Endothelial cell of umbilical vein (primary cell): ENCODE measurements at regions not wholly inside any gene's neighbourhood (a gene's known extent, or its start where the extent isn't known, plus 50 kb on each side); places are given as distances from the start of the nearest gene placed in this dataset.

Experiments used
- BruUV-seq: library from RNA; stranded (reverse); fragments of 400-500 nt; replicated peaks from 2 replicates; lab custom pipeline; 2021; lab: Mats Ljungman, UMichigan
- CTCF ChIA-PET: fragments of 300-600, 350-600 bp; sonication (Branson Sonifier 250); formaldehyde crosslinking; loops from one replicate; lab custom pipeline; 2021; ENCODE audit warnings: antibody characterized with exemption, inconsistent platforms; lab: Charles Lee
- POLR2A ChIA-PET: fragments of 300-600, 350-600 bp; sonication (Branson Sonifier 250); formaldehyde crosslinking; loops from one replicate; lab custom pipeline; 2021; ENCODE audit warnings: antibody characterized with exemption, inconsistent platforms; lab: Charles Lee
- DNase-seq: peaks from one replicate; pipeline ENCODE4 v3.0.0-alpha.2; 2011; ENCODE audit warnings: low read depth, low spot score
- FAIRE-seq: peaks from 2 replicates; lab custom pipeline; 2011; peaks lifted over from hg19 to GRCh38; lab: Jason Lieb, UNC
- H2AFZ ChIP-seq: 2 replicates; pipeline ENCODE4 v1.6.0; 2012; ENCODE audit warnings: low read depth, low read length, control low read depth, inconsistent platforms
- H3K27ac ChIP-seq: 2 replicates; pipeline ENCODE4 v1.5.1; 2011; ENCODE audit warnings: low read depth, mild to moderate bottlenecking, control low read depth, low read length, moderate library complexity; ENCODE audit not compliant: insufficient read depth
- H3K27me3 ChIP-seq, 2 experiments: 2 replicates each; pipeline versions ENCODE4 v1.6.0 to v1.6.1; 2011; ENCODE audit warnings: low read length in 2 of 2, mixed read lengths in 1 of 2; ENCODE audit not compliant: control insufficient read depth in 2 of 2, insufficient read depth in 2 of 2
- H3K36me3 ChIP-seq, 2 experiments: 2 replicates in 1 of 2; 3 replicates in 1 of 2; pipeline ENCODE4 v1.5.1; 2011; ENCODE audit warnings: low read length in 2 of 2, mild to moderate bottlenecking in 1 of 2, moderate library complexity in 1 of 2; ENCODE audit not compliant: control insufficient read depth in 2 of 2, insufficient read depth in 2 of 2; ENCODE audit errors: extremely low read depth in 1 of 2
- H3K4me1 ChIP-seq: 3 replicates; pipeline ENCODE4 v1.5.1; 2011; ENCODE audit warnings: mild to moderate bottlenecking, low read length; ENCODE audit not compliant: control insufficient read depth, insufficient read depth; ENCODE audit errors: extremely low read depth
- H3K4me2 ChIP-seq: 2 replicates; pipeline ENCODE4 v1.6.1; 2011; ENCODE audit warnings: low read length, control low read depth, mixed read lengths; ENCODE audit not compliant: insufficient read depth
- H3K4me3 ChIP-seq, 3 experiments: fragments of 200-600 bp in 1 of 3; sonication (generic), shearing (Covaris generic) in 1 of 3; replicated peaks in 1 of 3; 2 replicates each; pipeline ENCODE4 v1.5.1; 2011 to 2016; ENCODE audit warnings: control low read depth in 3 of 3, low read length in 3 of 3, mild to moderate bottlenecking in 2 of 3, inconsistent platforms in 1 of 3, low read depth in 1 of 3, moderate library complexity in 1 of 3; ENCODE audit not compliant: insufficient read depth in 1 of 3
- H3K79me2 ChIP-seq: 2 replicates; pipeline ENCODE4 v1.6.0; 2012; ENCODE audit warnings: low read length, inconsistent platforms; ENCODE audit not compliant: control insufficient read depth, insufficient read depth
- H3K9ac ChIP-seq: replicated peaks from 2 replicates; pipeline ENCODE3; 2011; ENCODE audit warnings: low read length, control low read depth; ENCODE audit not compliant: insufficient read depth; ENCODE audit errors: extremely low read depth
- H3K9me1 ChIP-seq: replicated peaks from 3 replicates; pipeline ENCODE4 v1.6.0; 2011; ENCODE audit warnings: mild to moderate bottlenecking, low read length; ENCODE audit not compliant: control insufficient read depth, insufficient read depth; ENCODE audit errors: extremely low read depth
- H3K9me3 ChIP-seq: replicated peaks from 2 replicates; pipeline ENCODE4 v1.5.1; 2012; ENCODE audit warnings: low read length, inconsistent platforms; ENCODE audit not compliant: control insufficient read depth, insufficient read depth
- H4K20me1 ChIP-seq: replicated peaks from 2 replicates; pipeline ENCODE3; 2011; ENCODE audit warnings: mild to moderate bottlenecking, low read length; ENCODE audit not compliant: control insufficient read depth, insufficient read depth; ENCODE audit errors: extremely low read depth
- CTCF ChIP-seq, 2 donors: IDR thresholded peaks; 1 replicate in 1 of 2; 2 replicates in 1 of 2; pipeline ENCODE4 v1.5.1; 2011; ENCODE audit warnings: low read length in 2 of 2, mild to moderate bottlenecking in 2 of 2, moderate library complexity in 2 of 2, control low read depth in 1 of 2, inconsistent platforms in 1 of 2, low read depth in 1 of 2; ENCODE audit not compliant: insufficient read depth in 1 of 2; ENCODE audit errors: extremely low read depth in 1 of 2
- EZH2 ChIP-seq: IDR thresholded peaks from 2 replicates; pipeline ENCODE4 v1.6.1; 2012; ENCODE audit warnings: borderline replicate concordance, low read depth, mild to moderate bottlenecking, moderate library complexity, low read length, inconsistent platforms; ENCODE audit not compliant: severe bottlenecking
- FOS ChIP-seq: IDR thresholded peaks from 2 replicates; pipeline ENCODE4 v1.6.1; 2011; ENCODE audit warnings: mild to moderate bottlenecking, low read length, moderate library complexity, borderline replicate concordance; ENCODE audit not compliant: insufficient read depth
- GATA2 ChIP-seq: IDR thresholded peaks from 2 replicates; pipeline ENCODE4 v1.7.0; 2011; ENCODE audit warnings: low read depth, mild to moderate bottlenecking, moderate library complexity, mixed read lengths, low read length; ENCODE audit not compliant: insufficient read length, insufficient read depth
- JUN ChIP-seq: IDR thresholded peaks from 2 replicates; pipeline ENCODE4 v1.6.1; 2011; ENCODE audit warnings: borderline replicate concordance, low read depth; ENCODE audit not compliant: insufficient read length, insufficient read depth
- MAX ChIP-seq: IDR thresholded peaks from 2 replicates; pipeline ENCODE4 v1.6.1; 2011; ENCODE audit not compliant: insufficient read depth, insufficient read length
- MYC ChIP-seq: IDR thresholded peaks from one replicate; pipeline ENCODE4 v1.6.1; 2011; ENCODE audit warnings: mild to moderate bottlenecking, low read depth, low read length
- POLR2A ChIP-seq: IDR thresholded peaks from 2 replicates; pipeline ENCODE4 v1.6.1; 2012; ENCODE audit warnings: low read depth, mild to moderate bottlenecking, control low read depth, low read length
- POLR2AphosphoS5 ChIP-seq: IDR thresholded peaks from 2 replicates; pipeline ENCODE4 v1.6.1; 2012; ENCODE audit warnings: low read depth, mild to moderate bottlenecking, control low read depth, low read length, moderate library complexity; ENCODE audit not compliant: insufficient read depth
- dilution Hi-C: fragments of 300-500 bp; cut with MboI; formaldehyde crosslinking; loops from one replicate; pipeline ENCODE4 v1.15.0; 2019; ENCODE audit warnings: low sequenced_read_pairs; ENCODE audit not compliant: extremely low pct_ligation_motif_present
- intact Hi-C: fragments of 100-400 bp; cut with micrococcal nuclease; formaldehyde crosslinking; loops from one replicate; pipeline ENCODE4 v1.10.0; 2022

GRCh38 chr5:158470764-158471534 lies 612.0 kb upstream of the CLINT1 start:
- CTCF ChIA-PET = no interaction called here
- Histone ChIP-seq H4K20me1 (no peaks in the 10 kb centered on the region), H3K27ac (no peak overlapping the region), H3K4me3 (no peak overlapping the region), H3K36me3 (no peaks in the 10 kb centered on the region), H3K9me3 (no peaks in the 10 kb centered on the region), H2AFZ (no peak overlapping the region), H3K4me1 (no peaks in the 10 kb centered on the region), H3K27me3 (no peaks in the 10 kb centered on the region), H3K4me2 (no peak overlapping the region), H3K9ac (no peak overlapping the region), H3K9me1 (no peaks in the 10 kb centered on the region), H3K79me2 (no peaks in the 10 kb centered on the region)
- intact Hi-C loops (no loop called here), dilution Hi-C loops (no loop called here)
- BruUV-seq = no TSS peak
- TF ChIP-seq JUN (no peak), MYC (no peak), CTCF (IDR thresholded peaks at IDR 0.05; ENCODE audit: extremely low read depth in 1 of 2, insufficient read depth in 1 of 2, low read depth in 1 of 2, low read length in 2 of 2) (no peak), EZH2 (no peak)
- POLR2A ChIA-PET = no interaction called here
- DNase-seq (no peak), FAIRE-seq (no peak)

- DNase-seq (no peak), FAIRE-seq (no peak)
- CTCF ChIA-PET = no interaction called here
- no peaks in the 10 kb centered on the region for H4K20me1 ChIP-seq
- TF ChIP-seq EZH2 = no peak
- TF ChIP-seq MAX = no peak
- TF ChIP-seq POLR2AphosphoS5 = no peak
- no peak for TF ChIP-seq FOS
- no peak for TF ChIP-seq GATA2
- no peak for TF ChIP-seq JUN
- TF ChIP-seq POLR2A = no peak
- no peak for TF ChIP-seq CTCF (IDR thresholded peaks at IDR 0.05; ENCODE audit: extremely low read depth in 1 of 2, insufficient read depth in 1 of 2, low read depth in 1 of 2, low read length in 2 of 2)
- no peak for TF ChIP-seq MYC
- H3K36me3 ChIP-seq = no peaks in the 10 kb centered on the region
- no peaks in the 10 kb centered on the region for H3K9me1 ChIP-seq
- H3K4me1 ChIP-seq = no peaks in the 10 kb centered on the region
- no peak overlapping the region for H3K4me3 ChIP-seq
- POLR2A ChIA-PET = no interaction called here
- H3K27me3 ChIP-seq = no peaks in the 10 kb centered on the region
- intact Hi-C loops (no loop called here), dilution Hi-C loops (no loop called here)
- no TSS peak for BruUV-seq
- H3K9me3 ChIP-seq = no peaks in the 10 kb centered on the region
- no peak overlapping the region for H3K9ac ChIP-seq
- H3K27ac ChIP-seq = no peak overlapping the region
- no peak overlapping the region for H3K4me2 ChIP-seq
- no peak overlapping the region for H2AFZ ChIP-seq
- H3K79me2 ChIP-seq = no peaks in the 10 kb centered on the region
Observed at GRCh38 chr5:158468444-158468843, 609.5 kb upstream of the CLINT1 start.
